ENCODE measurements at regions not wholly inside any gene's neighbourhood (a gene's known extent, or its start where the extent isn't known, plus 50 kb on each side); places are given as distances from the start of the nearest gene placed in this dataset.
"Not testable (repeated sequence)": the region's sequence is repeated elsewhere in the genome, so short reads cannot be mapped to it uniquely, and the experiment has no call there.

- Mint-ChIP-seq H3K4me3 (ENCODE audit: unreplicated experiment) (no peak overlapping the region), H3K36me3 (ENCODE audit: insufficient read depth, unreplicated experiment) (no peaks in the 10 kb centered on the region), H3K27me3 (ENCODE audit: insufficient read depth, unreplicated experiment) (no peaks in the 10 kb centered on the region), H3K9me3 (ENCODE audit: unreplicated experiment) (peaks cover 27% of the 10 kb centered on the region), H3K27ac (ENCODE audit: low read depth, unreplicated experiment) (no peak overlapping the region), H3K4me1 (ENCODE audit: insufficient read depth, unreplicated experiment) (no peaks in the 10 kb centered on the region)
- intact Hi-C loops (cut with micrococcal nuclease), result no loop called here
- TF ChIP-seq CTCF (IDR thresholded peaks at IDR 0.05; ENCODE audit: unreplicated experiment), result no peak
- POLR2A ChIA-PET, result no interaction called here
- no peak for DNase-seq (ENCODE audit: unreplicated experiment)
- CTCF ChIA-PET, result interaction anchor here (0.6 kb wide), 1 partner anchor 1082 kb away, joined by 3 read pairs; no protein-coding TSS in a partner anchor
- BruUV-seq (replicated peaks), result no TSS peak
These were observed 470.7 kb downstream of the ZNF536 start for GRCh38 chr19:30842926-30843325.

- BruUV-seq (replicated peaks), result no TSS peak
- no peak for DNase-seq (ENCODE audit: unreplicated experiment)
- CTCF ChIA-PET, result no interaction called here
- H3K9me3 Mint-ChIP-seq (ENCODE audit: unreplicated experiment), result peaks cover 27% of the 10 kb centered on the region
- no peak for TF ChIP-seq CTCF (IDR thresholded peaks at IDR 0.05; ENCODE audit: unreplicated experiment)
- intact Hi-C loops (cut with micrococcal nuclease), result no loop called here
- H3K27ac Mint-ChIP-seq (ENCODE audit: low read depth, unreplicated experiment), result no peak overlapping the region
- POLR2A ChIA-PET, result no interaction called here
- no peaks in the 10 kb centered on the region for H3K4me1 Mint-ChIP-seq (ENCODE audit: insufficient read depth, unreplicated experiment)
- H3K36me3 Mint-ChIP-seq (ENCODE audit: insufficient read depth, unreplicated experiment), result no peaks in the 10 kb centered on the region
- no peaks in the 10 kb centered on the region for H3K27me3 Mint-ChIP-seq (ENCODE audit: insufficient read depth, unreplicated experiment)
- H3K4me3 Mint-ChIP-seq (ENCODE audit: unreplicated experiment), result no peak overlapping the region
These were observed 469.8 kb downstream of the ZNF536 start for GRCh38 chr19:30841934-30842333.

GRCh38 chr19:30830875-30831274 lies 458.7 kb downstream of the ZNF536 start:
- Mint-ChIP-seq H3K27ac (ENCODE audit: low read depth, unreplicated experiment) (no peak overlapping the region), H3K4me1 (ENCODE audit: insufficient read depth, unreplicated experiment) (no peaks in the 10 kb centered on the region), H3K4me3 (ENCODE audit: unreplicated experiment) (no peak overlapping the region), H3K27me3 (ENCODE audit: insufficient read depth, unreplicated experiment) (no peaks in the 10 kb centered on the region), H3K9me3 (ENCODE audit: unreplicated experiment) (peaks cover 55% of the 10 kb centered on the region), H3K36me3 (ENCODE audit: insufficient read depth, unreplicated experiment) (no peaks in the 10 kb centered on the region)
- BruUV-seq (replicated peaks), result no TSS peak
- no peak for DNase-seq (ENCODE audit: unreplicated experiment)
- no peak for TF ChIP-seq CTCF (IDR thresholded peaks at IDR 0.05; ENCODE audit: unreplicated experiment)
- CTCF ChIA-PET, result no interaction called here
- POLR2A ChIA-PET, result no interaction called here
- intact Hi-C loops (cut with micrococcal nuclease), result no loop called here

GRCh38 chr19:30825505-30825904 lies 453.3 kb downstream of the ZNF536 start:
- H3K36me3 Mint-ChIP-seq (ENCODE audit: insufficient read depth, unreplicated experiment); CTCF ChIA-PET; H3K27me3 Mint-ChIP-seq (ENCODE audit: insufficient read depth, unreplicated experiment); H3K4me1 Mint-ChIP-seq (ENCODE audit: insufficient read depth, unreplicated experiment); intact Hi-C loops (cut with micrococcal nuclease); POLR2A ChIA-PET; BruUV-seq (replicated peaks); H3K27ac Mint-ChIP-seq (ENCODE audit: low read depth, unreplicated experiment); H3K4me3 Mint-ChIP-seq (ENCODE audit: unreplicated experiment); DNase-seq (ENCODE audit: unreplicated experiment): not testable (repeated sequence)
- peaks cover 36% of the 10 kb centered on the region for H3K9me3 Mint-ChIP-seq (ENCODE audit: unreplicated experiment)

- Mint-ChIP-seq H3K9me3 (ENCODE audit: unreplicated experiment) (peaks cover 33% of the 10 kb centered on the region), H3K4me1 (ENCODE audit: insufficient read depth, unreplicated experiment) (no peaks in the 10 kb centered on the region), H3K27ac (ENCODE audit: low read depth, unreplicated experiment) (no peak overlapping the region), H3K4me3 (ENCODE audit: unreplicated experiment) (no peak overlapping the region), H3K36me3 (ENCODE audit: insufficient read depth, unreplicated experiment) (no peaks in the 10 kb centered on the region), H3K27me3 (ENCODE audit: insufficient read depth, unreplicated experiment) (no peaks in the 10 kb centered on the region)
- CTCF ChIA-PET, result no interaction called here
- POLR2A ChIA-PET, result no interaction called here
- no TSS peak for BruUV-seq (replicated peaks)
- TF ChIP-seq CTCF (IDR thresholded peaks at IDR 0.05; ENCODE audit: unreplicated experiment), result no peak
- intact Hi-C loops (cut with micrococcal nuclease), result no loop called here
- DNase-seq (ENCODE audit: unreplicated experiment), result no peak
These were observed 452.6 kb downstream of the ZNF536 start for GRCh38 chr19:30824809-30825208.
